CD4-positive, alpha-beta T cell treated with Interleukin-4 for 4 hours (primary cell): ENCODE measurements at regions not wholly inside any gene's neighbourhood (a gene's known extent, or its start where the extent isn't known, plus 50 kb on each side); places are given as distances from the start of the nearest gene placed in this dataset.

Experiments
- DNase-seq: peaks from one replicate; pipeline ENCODE4 v3.0.0-alpha.2; 2020

GRCh38 chr15:93217343-93217742, 128.3 kb upstream of the RGMA start:
- DNase-seq, result no peak

DNA sequence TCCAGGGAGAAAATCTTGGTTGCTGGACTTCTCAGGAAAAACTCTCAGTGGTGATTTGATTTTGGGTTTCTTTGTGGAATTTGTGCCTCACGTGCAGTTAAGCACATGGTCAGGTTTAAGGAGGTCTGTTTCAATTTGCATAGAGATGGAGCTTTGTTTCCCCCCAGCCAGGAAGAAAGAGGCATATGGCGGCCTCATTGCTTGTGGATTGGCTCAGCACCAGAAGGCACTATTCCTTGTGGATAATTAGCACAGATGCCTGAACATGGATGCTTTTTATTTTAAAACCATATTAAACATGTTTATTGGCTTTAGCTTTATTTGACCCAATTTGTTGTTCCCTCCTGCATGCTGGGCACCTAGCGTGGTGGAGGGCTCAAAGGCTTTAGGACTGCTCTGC, 125.1 kb upstream of the RGMA start:
- no peak for DNase-seq

GRCh38 chr15:93213281-93213680, 124.3 kb upstream of the RGMA start:
- DNase-seq, result no peak

DNA sequence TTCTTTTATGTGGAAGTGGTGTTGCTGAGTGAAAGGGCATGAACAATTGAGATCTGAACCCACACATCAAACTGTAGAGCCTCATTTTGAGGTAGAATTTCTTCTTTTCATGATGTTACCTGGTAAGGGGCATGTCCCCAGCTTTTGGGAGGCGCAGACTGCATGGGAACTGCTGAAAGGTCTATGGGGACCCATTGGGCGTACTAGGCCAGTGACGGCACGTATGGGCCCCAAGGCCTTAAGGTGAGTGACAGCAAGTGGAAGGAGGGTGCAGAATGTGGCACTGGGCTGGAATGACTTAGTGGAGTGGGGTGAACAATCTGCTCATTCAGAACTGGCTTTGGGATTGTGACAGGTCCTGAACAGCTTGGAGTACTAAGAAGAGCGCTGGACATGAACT, 123.6 kb upstream of the RGMA start:
- DNase-seq, result no peak

GRCh38 chr15:93210995-93211394, 122.0 kb upstream of the RGMA start:
- no peak for DNase-seq

DNA sequence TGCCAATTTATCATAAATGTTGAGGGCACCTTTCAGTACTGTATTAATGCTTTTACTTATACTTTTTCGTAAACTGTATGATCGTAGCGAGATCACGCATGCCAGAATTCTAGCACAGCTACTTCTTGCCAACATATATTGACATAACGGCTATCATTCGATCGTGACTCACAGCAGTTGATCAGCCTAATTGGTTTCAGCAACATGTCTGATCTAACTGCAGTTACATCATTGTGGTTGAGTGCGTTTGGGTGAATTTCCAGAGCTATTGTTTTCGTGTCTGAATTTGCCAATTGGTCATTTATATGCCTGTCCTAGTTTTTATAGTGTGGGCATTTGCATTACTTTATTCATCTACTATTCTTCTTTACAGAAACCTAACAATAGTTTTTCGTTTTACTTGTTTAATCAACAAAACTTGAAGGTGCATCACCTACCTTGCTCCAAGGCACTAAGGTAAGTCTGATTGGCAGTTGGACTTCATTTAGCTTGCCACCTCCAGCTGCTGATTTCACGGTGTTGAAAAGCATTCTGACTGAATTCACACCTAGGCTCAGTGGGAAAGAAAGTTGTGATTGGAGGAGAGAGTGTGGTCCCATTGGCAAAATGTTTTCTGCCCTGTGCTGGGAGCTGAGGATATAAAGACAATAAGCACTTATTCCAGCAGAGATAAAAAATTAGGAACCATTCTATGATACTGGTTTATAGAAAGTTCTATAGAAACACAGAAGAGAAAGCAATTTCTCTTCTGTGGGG, 120.9 kb upstream of the RGMA start:
- DNase-seq, result no peak

DNA sequence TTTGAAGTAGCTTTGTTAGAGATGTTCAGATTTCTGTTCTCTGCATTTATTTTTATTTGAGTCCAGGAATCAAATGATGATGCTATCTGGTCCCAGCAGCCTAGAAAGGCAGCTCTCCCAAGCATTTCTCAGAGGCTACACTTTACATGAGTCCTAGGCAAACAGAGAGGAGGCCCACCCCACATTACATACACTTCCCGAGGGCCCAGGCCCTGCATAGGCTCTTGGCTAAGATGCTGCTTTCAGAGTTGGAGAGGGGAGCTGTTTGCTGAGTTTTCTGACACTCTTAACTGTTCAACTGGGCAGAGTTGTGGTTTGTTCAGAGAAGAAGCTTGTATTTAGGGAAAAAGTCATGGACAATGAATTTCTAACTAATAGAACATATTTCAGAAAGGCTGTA, 117.9 kb upstream of the RGMA start:
- DNase-seq, result no peak

DNA sequence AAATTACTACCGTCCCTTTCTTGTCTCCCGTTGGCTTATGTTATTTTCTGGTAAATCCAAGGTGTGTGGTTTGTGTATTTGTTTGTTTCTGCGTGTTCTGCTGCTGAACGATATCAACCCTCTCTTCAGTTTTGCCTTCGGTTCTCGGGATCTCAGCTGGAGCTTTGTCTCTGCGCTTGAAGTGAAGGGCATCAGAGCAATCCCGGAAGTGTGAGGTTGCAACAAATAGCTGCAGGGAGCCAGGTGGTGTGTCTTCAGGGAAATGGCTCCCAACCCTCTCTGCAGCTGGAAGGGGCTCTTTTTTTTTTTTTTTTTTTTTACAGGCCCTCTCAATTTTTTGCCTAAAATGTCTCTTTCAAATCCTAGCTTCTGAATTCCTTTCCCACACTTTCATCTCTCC, 116.4 kb upstream of the RGMA start:
- DNase-seq, result no peak

- DNase-seq, result no peak
These were observed 114.0 kb upstream of the RGMA start for GRCh38 chr15:93203036-93203435.

- DNase-seq, result no peak
These were observed 113.4 kb upstream of the RGMA start for GRCh38 chr15:93202405-93202804.

DNA sequence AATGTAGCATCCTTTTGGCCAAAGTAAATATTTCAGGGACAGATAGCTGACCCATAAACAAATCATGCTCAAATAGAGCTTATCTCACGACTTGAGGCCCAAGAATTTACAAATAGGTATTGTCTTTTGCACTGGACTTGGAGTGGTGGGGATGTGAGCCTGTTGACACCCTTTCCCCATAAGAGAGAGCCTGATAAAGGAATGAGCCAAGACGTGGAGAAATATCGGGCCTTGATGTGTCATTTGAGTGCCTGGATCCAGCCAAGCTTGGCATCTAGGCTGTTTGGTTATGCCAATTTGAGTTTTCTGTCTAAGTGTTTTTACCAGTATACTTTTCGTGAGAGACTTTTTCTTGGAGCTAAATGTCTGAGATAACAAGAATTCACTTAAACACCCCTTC, 112.9 kb upstream of the RGMA start:
- no peak for DNase-seq

DNA sequence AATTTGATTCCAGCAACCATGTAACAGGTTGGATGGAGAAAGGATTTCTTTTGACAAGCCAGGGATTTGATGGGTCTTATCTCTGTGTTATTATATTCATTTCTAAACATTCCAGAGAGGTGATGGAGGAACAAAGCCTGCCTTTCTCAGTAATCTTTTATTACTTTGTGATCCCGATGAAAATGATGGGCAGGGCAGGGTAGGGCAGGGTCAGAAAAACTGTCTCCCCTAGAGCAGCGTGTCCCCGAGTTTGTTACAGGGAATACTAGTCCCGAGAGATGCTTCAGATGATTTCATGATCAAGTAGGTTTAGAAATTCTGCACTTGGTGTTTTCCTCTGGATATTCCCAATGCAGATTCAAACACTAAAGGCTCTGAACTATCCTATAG, 111.8 kb upstream of the RGMA start:
- no peak for DNase-seq

DNA sequence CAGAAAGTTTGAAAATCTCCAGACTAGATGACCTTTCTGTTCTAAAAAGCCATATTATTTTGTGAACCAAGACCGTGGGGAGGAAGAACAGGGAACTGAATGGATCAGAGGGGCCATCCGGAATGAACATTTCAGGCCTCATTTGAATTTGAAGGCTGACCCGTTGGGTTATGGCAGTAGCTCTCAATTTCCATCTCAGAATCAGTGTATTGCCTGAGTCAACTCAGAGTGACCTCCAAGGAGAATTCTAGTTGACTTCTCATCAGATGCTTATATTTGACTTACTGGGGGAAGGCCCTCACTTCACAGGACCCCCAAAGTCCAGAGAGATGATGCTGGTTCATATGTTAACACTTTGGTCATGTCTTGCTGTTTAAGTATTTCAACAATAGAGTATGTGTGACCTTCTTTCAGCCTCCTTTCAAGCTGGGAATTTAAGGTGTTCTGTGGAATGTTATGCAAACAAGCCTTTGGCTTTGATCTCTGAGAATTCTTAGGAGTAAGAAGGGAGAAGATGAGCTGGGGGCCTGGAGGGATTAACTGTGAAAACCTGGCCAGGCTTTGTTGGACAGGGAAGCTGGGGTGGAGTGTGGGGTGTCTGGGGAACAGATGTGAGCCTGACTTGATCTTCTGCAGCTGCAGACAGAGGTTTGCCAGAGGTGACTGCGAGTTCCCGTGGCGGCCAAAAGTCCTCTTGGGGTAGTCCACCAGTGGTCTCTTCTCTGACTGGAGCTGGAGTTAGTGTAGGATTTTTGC, 111.2 kb upstream of the RGMA start:
- DNase-seq, result no peak

DNA sequence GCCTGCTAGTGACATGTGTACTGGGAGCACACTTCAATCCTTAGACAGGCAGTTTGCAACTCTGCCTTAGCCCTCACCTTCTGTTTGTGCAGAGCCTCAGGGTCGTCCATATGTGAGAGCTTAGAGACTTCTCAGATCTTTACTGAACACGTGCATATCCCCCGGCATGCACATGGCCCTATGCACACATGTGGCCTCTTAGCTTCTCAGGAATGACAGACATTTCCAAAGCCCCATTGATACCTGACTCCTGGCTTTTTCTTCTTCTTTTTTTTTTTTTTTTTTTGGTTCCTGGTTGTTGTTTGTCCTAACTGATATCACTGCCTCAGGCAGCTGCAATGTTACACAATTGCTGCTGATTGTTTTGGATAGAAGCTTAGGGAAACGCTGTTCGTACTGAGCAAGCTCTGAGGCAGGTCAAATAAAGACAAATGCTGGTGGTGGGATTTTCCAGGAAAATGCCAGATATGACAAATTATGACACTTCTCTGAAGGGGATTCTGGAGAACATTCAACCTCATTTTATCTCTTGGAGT, 107.2 kb upstream of the RGMA start:
- DNase-seq, result no peak

DNA sequence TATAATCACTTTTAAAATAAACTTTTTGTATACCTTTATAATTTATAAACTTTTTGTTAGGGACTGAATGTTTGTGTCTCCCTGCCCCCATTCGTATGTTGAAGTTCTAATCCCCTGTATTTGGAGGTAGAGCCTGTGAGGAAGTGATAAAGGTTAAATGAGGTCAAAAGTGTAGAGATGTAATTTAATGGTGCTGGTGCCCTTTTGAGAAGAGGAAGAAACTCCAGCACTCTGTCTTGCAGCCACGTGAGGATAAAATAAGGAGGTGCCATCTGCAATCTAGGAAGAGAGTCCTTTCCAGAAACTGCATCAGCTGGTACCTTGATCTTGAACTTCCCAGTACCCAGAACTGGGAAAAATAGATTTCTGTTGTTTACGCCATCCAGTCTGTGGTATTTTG, 106.1 kb upstream of the RGMA start:
- no peak for DNase-seq

DNA sequence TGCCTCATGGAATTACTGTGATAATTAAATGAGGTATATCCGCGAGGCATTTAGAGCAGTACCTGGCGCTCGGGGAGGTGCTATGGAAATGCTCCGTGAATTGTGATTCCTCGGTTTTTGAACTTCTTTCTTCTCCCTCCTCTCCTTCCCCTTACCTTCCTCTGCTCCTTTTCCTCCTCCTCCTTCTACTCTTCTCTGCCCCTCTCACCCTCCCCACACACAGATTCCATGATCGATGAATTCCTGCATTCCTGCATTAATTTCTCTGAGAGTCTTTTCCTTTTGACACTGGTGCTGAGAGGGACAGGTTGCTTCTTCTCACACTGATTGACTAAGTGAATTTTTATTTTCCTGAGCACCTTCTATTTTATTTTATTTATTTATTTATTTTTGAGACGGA, 101.2 kb upstream of the RGMA start:
- no peak for DNase-seq

GRCh38 chr15:93189561-93189960, 100.5 kb upstream of the RGMA start:
- no peak for DNase-seq

GRCh38 chr15:93188236-93188635, 99.2 kb upstream of the RGMA start:
- DNase-seq, result no peak

- DNase-seq, result no peak
These were observed 96.8 kb upstream of the RGMA start for GRCh38 chr15:93185796-93186195.

DNA sequence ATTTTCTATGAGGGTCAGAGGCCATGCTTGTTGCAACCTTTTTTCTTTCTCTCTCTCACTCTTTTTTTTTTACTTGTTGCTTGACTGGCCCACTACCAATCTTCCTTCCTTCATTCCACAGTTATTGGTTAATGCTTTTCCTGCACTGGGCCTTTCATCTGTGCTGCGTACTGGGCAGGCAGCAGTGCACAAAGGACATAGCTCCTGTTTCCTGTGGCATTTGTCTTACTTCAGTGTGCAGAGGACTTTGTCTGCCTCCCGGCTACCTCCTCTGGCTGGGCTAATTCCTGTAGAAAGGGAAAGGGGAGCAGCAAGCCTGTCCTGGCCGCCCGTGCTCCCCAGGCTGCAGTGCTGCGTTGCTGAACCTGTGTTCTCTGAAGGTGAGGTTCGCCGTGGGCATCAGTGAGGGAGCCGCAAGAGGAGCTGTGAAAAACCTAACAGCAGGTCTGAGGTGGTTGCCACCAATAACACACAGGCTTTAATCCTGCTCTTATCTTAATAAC, 93.7 kb upstream of the RGMA start:
- no peak for DNase-seq

- DNase-seq, result no peak
These were observed 91.6 kb upstream of the RGMA start for GRCh38 chr15:93180656-93181055.

DNA sequence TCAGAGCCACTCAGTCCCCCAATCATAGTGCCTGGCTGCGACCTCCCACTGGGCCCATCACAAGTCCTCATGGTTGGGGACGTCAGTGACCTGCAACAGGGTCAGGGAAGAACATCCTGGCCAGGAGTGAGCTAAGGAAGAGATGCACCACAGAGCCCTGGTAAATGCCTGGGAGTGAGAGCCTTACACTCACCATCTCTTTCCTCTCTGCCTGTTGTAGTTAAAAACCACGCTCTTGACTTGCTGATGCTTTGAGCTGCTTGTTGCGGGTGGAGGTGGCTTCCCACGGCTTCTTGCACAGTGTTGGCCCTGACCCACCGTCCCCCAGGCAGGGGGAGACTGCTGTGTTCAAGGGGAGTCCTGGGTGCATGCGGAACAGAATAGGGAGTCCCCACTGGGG, 91.1 kb upstream of the RGMA start:
- DNase-seq, result no peak

DNA sequence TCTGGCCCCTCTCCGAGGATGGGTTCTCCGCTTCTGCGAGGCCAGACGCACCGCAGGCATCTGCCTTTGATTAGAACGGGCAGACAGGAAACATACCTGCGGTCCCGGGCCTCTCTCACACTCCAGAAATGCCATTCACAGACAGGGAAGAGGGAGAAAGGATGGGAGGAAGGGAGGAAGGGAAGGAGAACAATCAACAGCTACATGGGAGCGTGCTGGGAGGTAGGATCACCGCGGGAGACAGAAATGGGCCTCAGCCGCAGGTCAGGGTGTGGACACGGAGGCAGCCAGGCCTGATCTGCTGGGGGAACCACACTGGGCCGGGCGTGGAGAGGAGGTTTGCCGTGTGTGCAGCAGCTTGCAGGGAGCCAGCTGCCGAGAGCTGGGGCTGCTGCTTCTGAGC, 90.7 kb upstream of the RGMA start:
- DNase-seq, result no peak

DNA sequence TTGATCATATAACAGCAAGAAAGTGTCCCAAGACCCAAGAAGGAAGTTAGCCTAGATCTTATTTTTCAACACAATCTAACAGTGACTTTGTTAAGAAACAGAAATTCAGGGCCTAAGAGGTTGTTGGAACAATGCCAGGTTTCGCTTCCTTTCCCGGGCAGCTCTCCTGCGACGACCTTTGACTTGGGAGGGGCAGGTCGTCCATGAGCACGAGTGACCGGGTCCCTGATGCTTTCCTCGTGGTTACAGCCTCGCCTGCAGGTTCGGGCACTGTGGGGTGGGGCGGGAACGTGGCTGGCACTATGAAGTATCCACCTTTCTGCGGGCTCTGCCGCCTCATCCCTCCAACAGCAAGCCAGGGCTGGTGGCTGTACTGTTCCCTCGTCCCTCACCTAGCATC, 90.1 kb upstream of the RGMA start:
- no peak for DNase-seq
